ENCODE measurements at regions not wholly inside any gene's neighbourhood (a gene's known extent, or its start where the extent isn't known, plus 50 kb on each side); places are given as distances from the start of the nearest gene placed in this dataset.
"Not testable (repeated sequence)": the region's sequence is repeated elsewhere in the genome, so short reads cannot be mapped to it uniquely, and the experiment has no call there.

DNA sequence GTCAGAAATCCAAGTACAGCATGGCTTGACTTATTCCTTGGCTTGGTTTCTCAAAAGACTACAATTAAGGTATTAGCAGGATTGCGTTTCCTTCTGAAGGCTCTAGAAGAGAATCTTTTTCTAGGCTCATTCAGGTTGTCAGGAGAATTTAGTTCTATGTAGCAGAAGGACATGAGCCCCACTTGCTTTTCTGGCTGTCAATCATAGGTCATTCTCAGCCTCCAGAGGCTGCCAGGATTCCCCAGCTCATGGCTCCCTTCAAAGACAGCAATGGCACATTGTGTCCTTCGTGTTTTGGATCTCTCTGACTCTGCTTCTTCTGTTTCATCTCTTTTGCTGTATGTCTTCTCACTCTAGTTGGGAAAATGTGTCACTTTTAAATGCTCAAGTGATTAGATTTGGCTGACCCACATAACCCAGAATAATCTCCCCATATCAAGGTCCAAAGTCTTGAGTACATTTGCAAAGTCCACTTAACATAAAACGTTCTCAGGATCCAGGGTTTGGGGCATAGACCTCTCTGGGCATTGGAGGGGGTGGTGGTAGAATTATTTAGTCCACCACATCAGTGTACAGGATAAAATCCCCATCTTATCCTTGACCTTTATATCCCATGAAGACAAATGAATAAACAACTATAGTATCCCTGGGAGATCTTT, 126.7 kb upstream of the BCL9 start:
- Histone ChIP-seq H3K27ac (no peak overlapping the region), H3K4me3 (no peak overlapping the region)
- TF ChIP-seq, protein P1, sequence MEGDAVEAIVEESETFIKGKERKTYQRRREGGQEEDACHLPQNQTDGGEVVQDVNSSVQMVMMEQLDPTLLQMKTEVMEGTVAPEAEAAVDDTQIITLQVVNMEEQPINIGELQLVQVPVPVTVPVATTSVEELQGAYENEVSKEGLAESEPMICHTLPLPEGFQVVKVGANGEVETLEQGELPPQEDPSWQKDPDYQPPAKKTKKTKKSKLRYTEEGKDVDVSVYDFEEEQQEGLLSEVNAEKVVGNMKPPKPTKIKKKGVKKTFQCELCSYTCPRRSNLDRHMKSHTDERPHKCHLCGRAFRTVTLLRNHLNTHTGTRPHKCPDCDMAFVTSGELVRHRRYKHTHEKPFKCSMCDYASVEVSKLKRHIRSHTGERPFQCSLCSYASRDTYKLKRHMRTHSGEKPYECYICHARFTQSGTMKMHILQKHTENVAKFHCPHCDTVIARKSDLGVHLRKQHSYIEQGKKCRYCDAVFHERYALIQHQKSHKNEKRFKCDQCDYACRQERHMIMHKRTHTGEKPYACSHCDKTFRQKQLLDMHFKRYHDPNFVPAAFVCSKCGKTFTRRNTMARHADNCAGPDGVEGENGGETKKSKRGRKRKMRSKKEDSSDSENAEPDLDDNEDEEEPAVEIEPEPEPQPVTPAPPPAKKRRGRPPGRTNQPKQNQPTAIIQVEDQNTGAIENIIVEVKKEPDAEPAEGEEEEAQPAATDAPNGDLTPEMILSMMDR (IDR thresholded peaks at IDR 0.05): no peak
- DNase-seq (ENCODE audit: low spot score): no peak

DNA sequence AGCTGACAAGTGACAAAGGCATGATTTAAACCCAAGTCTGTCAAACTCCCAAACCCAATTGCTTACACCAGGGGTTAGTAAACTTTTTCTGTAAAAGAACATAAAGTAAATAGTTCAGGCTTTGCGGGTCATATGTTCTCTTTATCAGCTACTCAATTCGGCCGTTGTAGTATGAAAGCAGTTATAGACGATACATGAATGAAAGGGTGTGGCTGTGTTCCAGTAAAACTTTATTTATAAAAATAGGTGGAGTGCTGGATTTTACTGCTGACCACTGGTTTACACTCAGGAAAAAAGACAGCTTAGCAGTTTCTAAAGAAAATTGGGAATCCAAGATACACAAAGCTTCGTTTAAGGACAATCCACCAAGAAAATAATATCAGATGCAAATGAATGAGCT, 124.3 kb upstream of the BCL9 start:
- no peak for DNase-seq (ENCODE audit: low spot score)
- H3K27ac ChIP-seq: no peak overlapping the region
- TF ChIP-seq, protein P1 (IDR thresholded peaks at IDR 0.05): no peak
- no peak overlapping the region for H3K4me3 ChIP-seq

DNA sequence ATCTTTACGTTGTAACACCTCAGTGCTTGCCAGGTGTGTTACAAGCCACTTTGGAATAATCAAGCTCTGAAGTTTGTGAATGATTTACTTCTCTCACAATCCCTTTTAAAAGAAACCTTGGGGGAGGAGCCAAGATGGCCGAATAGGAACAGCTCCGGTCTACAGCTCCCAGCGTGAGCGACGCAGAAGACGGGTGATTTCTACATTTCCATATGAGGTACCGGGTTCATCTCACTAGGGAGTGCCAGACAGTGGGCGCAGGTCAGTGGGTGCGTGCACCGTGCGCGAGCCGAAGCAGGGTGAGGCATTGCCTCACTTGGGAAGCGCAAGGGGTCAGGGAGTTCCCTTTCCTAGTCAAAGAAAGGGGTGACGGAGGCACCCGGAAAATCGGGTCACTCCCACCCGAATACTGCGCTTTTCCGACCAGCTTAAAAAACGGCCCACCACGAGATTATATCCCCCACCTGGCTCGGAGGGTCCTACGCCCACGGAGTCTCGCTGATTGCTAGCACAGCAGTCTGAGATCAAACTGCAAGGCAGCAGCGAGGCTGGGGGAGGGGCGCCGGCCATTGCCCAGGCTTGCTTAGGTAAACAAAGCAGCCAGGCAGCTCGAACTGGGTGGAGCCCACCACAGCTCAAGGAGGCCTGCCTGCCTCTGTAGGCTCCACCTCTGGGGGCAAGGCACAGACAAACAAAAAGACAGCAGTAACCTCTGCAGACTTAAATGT, 118.0 kb upstream of the BCL9 start:
- DNase-seq (ENCODE audit: low spot score); H3K4me3 ChIP-seq: not testable (repeated sequence)

DNA sequence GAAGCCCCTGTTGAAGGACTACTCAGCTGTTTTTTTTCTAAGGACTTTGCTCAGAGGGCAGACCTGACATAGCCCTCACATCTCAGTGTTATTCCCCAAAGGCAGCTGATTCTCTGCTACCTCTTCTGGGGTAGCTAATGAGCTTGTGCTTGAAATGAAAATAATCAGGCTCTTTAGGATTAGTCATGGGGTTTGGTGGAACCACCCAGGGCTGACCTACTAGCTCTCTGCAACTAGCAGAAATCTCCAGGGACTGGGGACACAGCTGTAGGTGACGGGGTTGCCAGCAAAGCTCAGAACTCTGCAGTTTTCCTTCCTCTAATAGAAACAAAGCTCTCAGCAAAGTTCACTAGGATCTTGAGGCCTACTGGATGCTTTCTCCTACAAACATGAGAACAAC, 106.4 kb upstream of the BCL9 start:
- TF ChIP-seq, protein P1 (IDR thresholded peaks at IDR 0.05): no peak
- DNase-seq (ENCODE audit: low spot score): no peak
- no peak overlapping the region for H3K4me3 ChIP-seq
- no peak overlapping the region for H3K27ac ChIP-seq

More for the DNA sequence above, 118.0 kb upstream of the BCL9 start:
- H3K27ac ChIP-seq: not testable (repeated sequence)

DNA sequence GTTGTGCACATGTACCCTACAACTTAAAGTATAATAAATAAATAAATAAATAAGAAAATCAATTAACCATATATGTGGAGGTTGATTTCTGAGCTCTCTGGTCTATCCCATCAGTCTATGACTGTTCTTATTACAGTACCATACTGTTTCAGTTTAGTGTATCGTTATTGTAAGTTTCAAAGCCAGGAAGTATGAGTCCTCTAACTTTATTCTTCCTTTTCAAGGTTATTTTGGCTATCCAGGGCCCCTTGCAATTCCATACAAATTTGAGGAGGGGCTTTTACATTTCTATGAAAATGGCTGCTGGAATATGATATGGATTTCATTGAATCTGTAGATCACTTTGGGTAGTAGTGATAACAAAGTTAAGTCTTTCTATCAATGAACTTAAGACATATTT, 96.9 kb upstream of the BCL9 start:
- H3K4me3 ChIP-seq: no peak overlapping the region
- H3K27ac ChIP-seq: no peak overlapping the region
- TF ChIP-seq, protein P1 (IDR thresholded peaks at IDR 0.05): no peak
- no peak for DNase-seq (ENCODE audit: low spot score)

DNA sequence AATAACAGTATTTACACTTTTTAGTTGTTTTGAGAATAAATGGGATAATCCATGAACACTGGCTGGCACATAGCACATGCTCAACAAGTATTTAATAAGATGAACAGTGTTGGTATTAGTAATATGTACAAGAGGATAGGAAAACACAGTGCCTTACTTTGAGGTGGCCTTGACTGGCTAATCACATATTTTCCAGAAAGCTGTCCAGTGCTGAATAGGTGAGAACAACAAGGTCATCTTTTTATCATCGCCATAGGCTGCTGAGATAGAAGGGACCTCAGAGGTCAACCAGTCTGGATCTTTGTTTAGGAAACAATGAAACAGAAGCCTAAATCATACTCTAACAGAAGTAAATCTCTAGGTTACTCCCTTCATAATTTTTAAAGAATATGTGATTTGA, 89.7 kb upstream of the BCL9 start:
- no peak for DNase-seq (ENCODE audit: low spot score)
- TF ChIP-seq, protein P1 (IDR thresholded peaks at IDR 0.05): no peak
- H3K4me3 ChIP-seq: no peak overlapping the region
- H3K27ac ChIP-seq: no peak overlapping the region

DNA sequence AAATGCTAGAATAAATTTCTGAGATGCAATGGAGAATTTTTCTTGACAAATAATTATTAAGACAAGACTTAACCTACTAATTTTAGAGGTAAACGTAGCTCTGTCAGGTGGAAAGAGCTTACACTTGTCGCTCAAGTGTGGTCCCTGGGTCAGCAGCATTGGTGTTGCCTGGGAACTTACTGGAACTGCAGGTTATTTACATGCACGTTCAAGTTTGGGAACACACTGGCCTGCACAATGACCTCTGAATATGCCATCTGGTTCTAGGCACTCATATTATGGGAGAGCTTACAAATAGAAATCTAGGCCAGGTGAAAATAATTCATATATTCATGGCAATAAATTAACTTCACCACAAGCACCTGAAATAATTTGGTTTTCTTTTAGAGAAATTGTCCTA, 88.5 kb upstream of the BCL9 start:
- TF ChIP-seq, protein P1 (IDR thresholded peaks at IDR 0.05): no peak
- Histone ChIP-seq H3K4me3 (no peak overlapping the region), H3K27ac (no peak overlapping the region)
- no peak for DNase-seq (ENCODE audit: low spot score)
